Psoas muscle (tissue), 7 donors: ENCODE measurements at regions not wholly inside any gene's neighbourhood (a gene's known extent, or its start where the extent isn't known, plus 50 kb on each side); places are given as distances from the start of the nearest gene placed in this dataset.

Source experiments
- ATAC-seq, 4 donors: fragments of 200-7000 bp; cut with Tn5 transposase; one replicate each; pipeline ENCODE4 v1.9.1; 2020; ENCODE audit warnings: moderate library complexity in 3 of 4, mild to moderate bottlenecking in 2 of 4
- DNase-seq, 2 donors: peaks; one replicate each; pipeline ENCODE4 v3.0.0-alpha.2; 2020
- H3K27ac ChIP-seq: fragments of 200-600 bp; one replicate; pipeline ENCODE4 v1.8.0; 2022
- H3K27me3 ChIP-seq, 3 donors: fragments of 200-600 bp in 1 of 3; one replicate each; pipeline versions ENCODE4 v1.6.1 to v1.8.0; 2013 to 2022; ENCODE audit warnings: low read length in 2 of 3, mild to moderate bottlenecking in 2 of 3, moderate library complexity in 1 of 3; ENCODE audit not compliant: insufficient read depth in 3 of 3
- H3K36me3 ChIP-seq, 2 donors: fragments of 200-600 bp in 1 of 2; one replicate each; pipeline versions ENCODE4 v1.6.1 to v1.8.0; 2013 to 2022; ENCODE audit warnings: low read depth in 1 of 2, mild to moderate bottlenecking in 1 of 2, moderate library complexity in 1 of 2; ENCODE audit not compliant: insufficient read depth in 1 of 2
- H3K4me1 ChIP-seq: fragments of 200-600 bp; one replicate; pipeline ENCODE4 v1.8.0; 2022
- H3K4me3 ChIP-seq: fragments of 200-600 bp; one replicate; pipeline ENCODE4 v1.8.0; 2022; ENCODE audit warnings: mild to moderate bottlenecking
- H3K9me3 ChIP-seq: fragments of 200-600 bp; one replicate; pipeline ENCODE4 v1.8.0; 2022
- CTCF ChIP-seq: fragments of 200-600 bp; IDR thresholded peaks from one replicate; pipeline ENCODE4 v1.8.0; 2022; ENCODE audit warnings: antibody characterized with exemption
- WGBS, 3 donors: extraction: QIAGEN DNeasy Blood & Tissue Kit; methylation state at CpG; one replicate each; pipeline versions ENCODE4 v1.1.6 to v1.1.7; 2013; 5-methylcytosine and 5-hydroxymethylcytosine counted together
- intact Hi-C, 2 donors: fragments of 100-400 bp; cut with DNase I; formaldehyde crosslinking; loops; one replicate each; pipeline versions ENCODE4 v1.11.0 to v1.14.2; 2022
- donor health status: healthy with polysubstance abuse.
- donor health status: DM: no; HTN: no; CAD: no; lungs with moderate emphysema.
- donor health status: Bipolar disorder and iron deficiency.
- donor health status: healthy.
- donor health status: DM: yes; HTN: yes; CAD: no.
- donor health status: DM: no; HTN: no; CAD: no.
- donor health status: DM: yes; HTN: yes; CAD: no.

GRCh38 chr14:104342435-104343293 is 204.3 kb downstream of the KIF26A start:
- Histone ChIP-seq H3K9me3 (peaks cover 5% of the 10 kb centered on the region), H3K27me3 (peaks cover 0 to 28% (median 3%) of the 10 kb centered on the region in 3 donors), H3K4me3 (no peak overlapping the region), H3K36me3 (no peaks in the 10 kb centered on the region), H3K4me1 (no peaks in the 10 kb centered on the region), H3K27ac (no peak overlapping the region)
- TF ChIP-seq CTCF = no peak
- no peak for ATAC-seq
- WGBS, 3 donors = 54 to 59% (median 58%) methylated on average over 21 to 22 of the region's 22 CpGs
- DNase-seq = no peak
- intact Hi-C loops = loop anchor here in 1 of 2 donors (10.0 kb wide), 1 partner anchor 208 kb away; the partner anchor contains the start of gene KIF26A

- Histone ChIP-seq H3K4me1 (no peaks in the 10 kb centered on the region), H3K36me3 (no peaks in the 10 kb centered on the region), H3K9me3 (no peaks in the 10 kb centered on the region), H3K4me3 (no peak overlapping the region), H3K27me3 (peaks cover 0 to 28% (median 3%) of the 10 kb centered on the region in 3 donors), H3K27ac (no peak overlapping the region)
- ATAC-seq (no peak), DNase-seq (no peak)
- WGBS, 3 donors = 69 to 71% (median 70%) methylated on average over 6 of the region's 6 CpGs
- intact Hi-C loops = loop anchor here in 1 of 2 donors (10.0 kb wide), 1 partner anchor 208 kb away; the partner anchor contains the start of gene KIF26A
- TF ChIP-seq CTCF = no peak
Measured at GRCh38 chr14:104343294-104343625, 204.9 kb downstream of the KIF26A start.

DNA sequence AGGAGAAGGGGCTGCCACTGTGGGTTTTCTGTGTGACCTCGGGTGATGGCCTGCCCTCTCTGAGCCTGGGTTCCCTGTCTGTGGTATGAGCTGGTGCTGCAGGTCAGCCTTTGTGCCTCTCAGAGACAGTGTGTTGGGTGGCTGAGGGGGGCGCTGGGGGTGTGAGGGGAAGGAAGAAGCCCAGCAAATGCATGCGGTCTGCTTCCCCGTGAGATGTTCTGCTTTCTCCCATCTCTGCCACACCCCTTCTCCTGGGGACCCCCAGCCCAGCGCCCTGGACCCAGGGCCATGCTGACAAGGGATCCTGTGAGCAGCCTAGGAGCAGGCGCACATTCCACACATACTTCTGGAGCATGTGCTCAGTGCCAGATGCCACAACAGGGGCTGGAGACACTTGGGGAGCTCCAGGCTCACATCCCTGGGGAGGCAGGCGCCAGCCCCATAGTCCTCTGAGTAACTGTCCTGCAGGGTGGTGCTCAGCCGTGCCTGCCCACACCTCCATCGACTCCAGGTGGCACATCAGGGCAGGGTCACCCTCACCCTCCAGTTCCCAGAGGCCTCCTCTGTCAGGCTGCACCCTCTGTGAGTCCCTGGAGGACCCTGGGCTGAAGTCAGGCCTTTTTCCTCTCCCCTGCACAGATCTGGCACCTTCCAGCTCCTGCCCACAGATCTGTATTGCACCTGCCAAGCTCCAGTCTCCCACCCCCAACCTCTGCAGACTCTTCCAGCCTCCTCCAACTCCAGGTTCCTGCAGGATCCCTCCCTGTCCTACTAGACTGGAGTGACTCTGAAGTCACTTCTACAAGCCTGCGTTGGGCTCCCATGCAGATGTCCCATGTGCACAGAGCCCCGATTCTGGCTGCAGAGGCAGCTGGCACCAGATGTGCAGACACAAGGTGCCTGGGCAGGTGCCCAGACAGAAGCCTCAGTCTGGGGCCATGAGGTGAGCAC is 205.6 kb downstream of the KIF26A start:
- intact Hi-C loops = loop anchor here in 1 of 2 donors (10.0 kb wide), 1 partner anchor 209 kb away; the partner anchor contains the start of gene KIF26A
- H3K36me3 ChIP-seq = no peaks in the 10 kb centered on the region
- peaks cover 0 to 28% (median 3%) of the 10 kb centered on the region in 3 donors for H3K27me3 ChIP-seq
- H3K27ac ChIP-seq = no peak overlapping the region
- H3K9me3 ChIP-seq = no peaks in the 10 kb centered on the region
- 65 to 77% (median 66%) methylated on average over 11 of the region's 11 CpGs for WGBS, 3 donors
- DNase-seq (no peak), ATAC-seq (no peak)
- H3K4me3 ChIP-seq = no peak overlapping the region
- no peak for TF ChIP-seq CTCF
- no peaks in the 10 kb centered on the region for H3K4me1 ChIP-seq

- intact Hi-C loops = loop anchor here in 1 of 2 donors (10.0 kb wide), 1 partner anchor 210 kb away; the partner anchor contains the start of gene KIF26A
- Histone ChIP-seq H3K4me1 (no peaks in the 10 kb centered on the region), H3K36me3 (no peaks in the 10 kb centered on the region), H3K9me3 (no peaks in the 10 kb centered on the region), H3K27ac (no peak overlapping the region), H3K27me3 (peaks cover 0 to 28% (median 3%) of the 10 kb centered on the region in 3 donors), H3K4me3 (no peak overlapping the region)
- no peak for TF ChIP-seq CTCF
- ATAC-seq = no peak
- 72 to 79% (median 73%) methylated on average over 11 of the region's 11 CpGs for WGBS, 3 donors
- no peak for DNase-seq
Measured at GRCh38 chr14:104344818-104345620, 206.6 kb downstream of the KIF26A start.
